ENCODE measurements at regions not wholly inside any gene's neighbourhood (a gene's known extent, or its start where the extent isn't known, plus 50 kb on each side); places are given as distances from the start of the nearest gene placed in this dataset.

GRCh38 chr13:72379581-72379980 is 347.8 kb downstream of the MZT1 start:
- TF ChIP-seq YY1 (IDR thresholded peaks at IDR 0.05; ENCODE audit: low read depth): no peak
- TF ChIP-seq REST (IDR thresholded peaks at IDR 0.05; ENCODE audit: low read depth, low read length): no peak
- no peak for TF ChIP-seq POLR2AphosphoS5 (IDR thresholded peaks at IDR 0.05; ENCODE audit: low read depth, low read length)
- TF ChIP-seq EP300 (IDR thresholded peaks at IDR 0.05; ENCODE audit: borderline replicate concordance in 1 of 2, low read depth in 1 of 2, low read length in 1 of 2): no peak
- no peak for TF ChIP-seq TEAD4 (IDR thresholded peaks at IDR 0.05; ENCODE audit: borderline replicate concordance, insufficient read depth)
- no peak for TF ChIP-seq CTCF (IDR thresholded peaks at IDR 0.05)
- TF ChIP-seq FOSL2 (IDR thresholded peaks at IDR 0.05; ENCODE audit: borderline replicate concordance, low read depth): no peak
- no peak for TF ChIP-seq TCF12 (IDR thresholded peaks at IDR 0.05)
- no peak for TF ChIP-seq MAX (IDR thresholded peaks at IDR 0.05; ENCODE audit: low read depth)
- no peak for TF ChIP-seq IRF3 (IDR thresholded peaks at IDR 0.05; ENCODE audit: low read depth, low read length)
- no peak for TF ChIP-seq RCOR1 (IDR thresholded peaks at IDR 0.05; ENCODE audit: low read length)

Data from SK-N-SH (cell line).